Hepatocyte (in vitro differentiated cells): ENCODE measurements at regions not wholly inside any gene's neighbourhood (a gene's known extent, or its start where the extent isn't known, plus 50 kb on each side); places are given as distances from the start of the nearest gene placed in this dataset.
A peak's percentile ranks its signal among the peaks of the same experiment; 100 is the strongest.

Source experiments
- DNase-seq: peaks from one replicate; pipeline ENCODE4 v3.0.0-alpha.2; 2016; ENCODE audit warnings: low spot score
- H2AFZ ChIP-seq: fragments of 200-600 bp; sonication (generic); 2 replicates; pipeline ENCODE4 v1.6.0; 2016; ENCODE audit warnings: antibody characterized with exemption, mild to moderate bottlenecking
- H3K27ac ChIP-seq: fragments of 200-600 bp; sonication (generic); 2 replicates; pipeline ENCODE4 v1.5.1; 2016; ENCODE audit warnings: mild to moderate bottlenecking
- H3K27me3 ChIP-seq: fragments of 200-600 bp; sonication (generic); 2 replicates; pipeline ENCODE4 v1.6.1; 2016
- H3K36me3 ChIP-seq: fragments of 200-600 bp; sonication (generic); replicated peaks from 2 replicates; pipeline ENCODE4 v1.5.1; 2016; ENCODE audit warnings: low read depth; ENCODE audit not compliant: insufficient read depth
- H3K4me1 ChIP-seq: fragments of 200-600 bp; sonication (generic); 2 replicates; pipeline ENCODE4 v1.5.1; 2016; ENCODE audit warnings: mild to moderate bottlenecking, moderate library complexity; ENCODE audit not compliant: insufficient read depth
- H3K4me2 ChIP-seq: fragments of 200-600 bp; sonication (generic); 2 replicates; pipeline ENCODE4 v1.6.0; 2016
- H3K4me3 ChIP-seq: fragments of 200-600 bp; sonication (generic); 2 replicates; pipeline ENCODE4 v1.5.1; 2016; ENCODE audit warnings: mild to moderate bottlenecking
- H3K79me2 ChIP-seq: fragments of 200-600 bp; sonication (generic); 2 replicates; pipeline ENCODE4 v1.6.0; 2017; ENCODE audit warnings: mild to moderate bottlenecking
- H3K9me2 ChIP-seq: fragments of 200-600 bp; sonication (generic); replicated peaks from 2 replicates; pipeline ENCODE4 v1.6.0; 2017; ENCODE audit warnings: mild to moderate bottlenecking; ENCODE audit not compliant: insufficient read depth
- H3K9me3 ChIP-seq: fragments of 200-600 bp; sonication (generic); 2 replicates; pipeline ENCODE4 v1.5.1; 2016; ENCODE audit warnings: low read depth, mild to moderate bottlenecking
- H4K20me1 ChIP-seq: fragments of 200-600 bp; sonication (generic); 2 replicates; pipeline ENCODE4 v1.6.0; 2016; ENCODE audit warnings: mild to moderate bottlenecking; ENCODE audit not compliant: insufficient read depth, poor library complexity, severe bottlenecking
- EZH2 ChIP-seq: fragments of 200-600 bp; sonication (generic); IDR thresholded peaks from 2 replicates; pipeline ENCODE4 v1.6.1; 2016; ENCODE audit warnings: antibody characterized with exemption, mild to moderate bottlenecking, borderline replicate concordance
- EZH2phosphoT487 ChIP-seq: fragments of 200-600 bp; sonication (generic); IDR thresholded peaks from one replicate; pipeline ENCODE4 v1.6.1; 2018; ENCODE audit warnings: antibody characterized with exemption, mild to moderate bottlenecking, low read depth, moderate library complexity; ENCODE audit not compliant: unreplicated experiment, severe bottlenecking
- WGBS: methylation state at CpG from one replicate; pipeline ENCODE4 v1.1.6; 2016; ENCODE audit warnings: low lambda C conversion rate; ENCODE audit errors: missing lambda C conversion rate; 5-methylcytosine and 5-hydroxymethylcytosine counted together
- TF ChIP-seq, protein P1 (sequence below): fragments of 200-600 bp; sonication (generic); IDR thresholded peaks from 2 replicates; pipeline ENCODE4 v1.5.1; 2016; ENCODE audit warnings: antibody characterized with exemption, mild to moderate bottlenecking; ENCODE audit not compliant: poor library complexity

DNA sequence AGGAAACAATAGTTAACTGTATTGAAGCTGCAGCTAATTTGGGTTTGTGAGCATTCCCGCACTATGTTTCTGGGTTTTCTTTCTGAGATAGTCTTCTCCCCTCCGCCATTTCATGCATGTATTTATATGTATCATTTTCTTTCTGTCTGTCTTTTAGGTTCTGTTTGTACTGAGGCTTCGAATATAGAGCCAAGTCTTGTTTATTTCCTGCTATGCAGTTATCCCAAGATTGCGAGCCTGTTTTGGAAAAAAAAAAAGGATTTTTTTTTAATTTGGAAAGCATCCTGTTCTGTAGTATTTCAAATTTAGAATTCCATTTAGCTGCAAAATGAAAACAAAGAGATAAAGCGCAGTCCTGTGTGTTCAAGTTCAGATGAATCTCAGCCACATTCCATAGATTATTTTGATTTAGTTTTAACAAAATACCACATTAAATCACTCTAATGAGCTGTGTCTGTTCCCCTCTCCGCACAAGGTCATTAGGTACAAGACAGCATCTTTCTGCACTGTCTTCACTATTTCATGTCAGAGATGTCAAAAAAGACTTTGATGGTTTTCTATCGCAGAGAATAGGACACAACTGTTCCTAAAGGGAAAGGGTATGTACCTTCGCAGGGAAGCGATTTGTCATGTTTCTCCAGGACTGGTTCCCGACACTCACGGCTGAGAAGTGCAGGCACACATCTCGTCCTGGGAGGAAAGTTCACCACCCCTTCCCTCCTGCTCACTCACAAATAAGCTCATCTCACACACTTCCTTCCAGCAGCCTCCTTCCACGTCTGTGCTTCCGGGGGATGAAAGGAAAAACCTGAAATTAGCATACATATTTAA is 443.4 kb downstream of the ZNF516 start:
- Histone ChIP-seq H3K79me2 (no peaks in the 10 kb centered on the region), H3K27me3 (no peaks in the 10 kb centered on the region), H3K4me2 (peak overlapping the region; percentile 23), H3K4me3 (no peak overlapping the region), H4K20me1 (no peaks in the 10 kb centered on the region), H2AFZ (no peak overlapping the region), H3K27ac (peak overlapping the region; percentile 20), H3K9me2 (no peaks in the 10 kb centered on the region), H3K36me3 (no peaks in the 10 kb centered on the region), H3K9me3 (no peaks in the 10 kb centered on the region), H3K4me1 (no peaks in the 10 kb centered on the region)
- TF ChIP-seq, protein P1, sequence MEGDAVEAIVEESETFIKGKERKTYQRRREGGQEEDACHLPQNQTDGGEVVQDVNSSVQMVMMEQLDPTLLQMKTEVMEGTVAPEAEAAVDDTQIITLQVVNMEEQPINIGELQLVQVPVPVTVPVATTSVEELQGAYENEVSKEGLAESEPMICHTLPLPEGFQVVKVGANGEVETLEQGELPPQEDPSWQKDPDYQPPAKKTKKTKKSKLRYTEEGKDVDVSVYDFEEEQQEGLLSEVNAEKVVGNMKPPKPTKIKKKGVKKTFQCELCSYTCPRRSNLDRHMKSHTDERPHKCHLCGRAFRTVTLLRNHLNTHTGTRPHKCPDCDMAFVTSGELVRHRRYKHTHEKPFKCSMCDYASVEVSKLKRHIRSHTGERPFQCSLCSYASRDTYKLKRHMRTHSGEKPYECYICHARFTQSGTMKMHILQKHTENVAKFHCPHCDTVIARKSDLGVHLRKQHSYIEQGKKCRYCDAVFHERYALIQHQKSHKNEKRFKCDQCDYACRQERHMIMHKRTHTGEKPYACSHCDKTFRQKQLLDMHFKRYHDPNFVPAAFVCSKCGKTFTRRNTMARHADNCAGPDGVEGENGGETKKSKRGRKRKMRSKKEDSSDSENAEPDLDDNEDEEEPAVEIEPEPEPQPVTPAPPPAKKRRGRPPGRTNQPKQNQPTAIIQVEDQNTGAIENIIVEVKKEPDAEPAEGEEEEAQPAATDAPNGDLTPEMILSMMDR: no peak
- no peak for TF ChIP-seq EZH2
- TF ChIP-seq EZH2phosphoT487: no peak
- DNase-seq: no peak
- 75% methylated on average over 14 of the region's 14 CpGs for WGBS

DNA sequence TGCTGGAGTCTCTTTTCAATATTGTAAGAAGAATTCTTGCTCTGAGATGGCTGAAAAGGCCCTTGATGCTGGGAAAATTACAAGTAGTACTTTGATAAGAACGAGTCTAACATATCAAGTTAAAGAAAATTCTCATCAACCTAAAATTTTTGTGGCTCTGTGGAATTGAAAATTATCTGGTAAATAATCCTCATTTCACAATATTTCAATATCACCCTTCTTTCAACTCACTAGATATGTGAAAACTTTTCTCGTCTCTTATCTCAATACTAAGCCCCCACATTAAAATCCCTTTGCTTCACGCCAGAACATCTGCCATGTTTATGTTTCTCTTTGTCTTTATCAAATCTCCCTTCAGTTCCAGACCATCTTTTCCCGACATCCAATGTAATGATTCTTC is 448.8 kb downstream of the ZNF516 start:
- Histone ChIP-seq H3K9me3 (no peaks in the 10 kb centered on the region), H3K4me2 (no peak overlapping the region), H3K4me1 (no peaks in the 10 kb centered on the region), H3K27ac (no peak overlapping the region), H3K79me2 (no peaks in the 10 kb centered on the region), H2AFZ (no peak overlapping the region), H4K20me1 (no peaks in the 10 kb centered on the region), H3K9me2 (no peaks in the 10 kb centered on the region), H3K36me3 (no peaks in the 10 kb centered on the region), H3K4me3 (no peak overlapping the region), H3K27me3 (no peaks in the 10 kb centered on the region)
- no peak for TF ChIP-seq EZH2phosphoT487
- TF ChIP-seq, protein P1: no peak
- no peak for TF ChIP-seq EZH2
- DNase-seq: no peak
- WGBS: 57% methylated on average over 4 of the region's 4 CpGs

DNA sequence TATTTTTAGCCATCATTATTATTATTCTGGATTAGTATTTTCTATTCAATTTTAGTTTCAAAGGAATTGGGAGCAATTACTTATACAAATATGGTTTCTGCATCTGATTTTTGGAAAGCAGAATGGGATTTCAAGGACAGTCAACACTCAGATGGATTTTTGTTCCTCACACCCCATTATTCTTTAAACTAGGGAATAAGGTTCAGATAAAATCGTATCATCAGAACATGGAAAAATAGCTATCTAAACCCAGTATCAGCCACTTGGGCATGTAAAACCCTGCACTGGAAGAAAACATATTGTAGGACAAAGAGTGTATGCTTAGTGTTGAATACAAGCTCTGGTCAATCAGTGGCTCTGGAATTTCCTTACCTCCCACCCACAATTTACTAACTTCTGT is 452.5 kb downstream of the ZNF516 start:
- H3K4me2 ChIP-seq: no peak overlapping the region
- H3K27me3 ChIP-seq: no peaks in the 10 kb centered on the region
- no peak overlapping the region for H3K4me3 ChIP-seq
- H4K20me1 ChIP-seq: no peaks in the 10 kb centered on the region
- no peak overlapping the region for H2AFZ ChIP-seq
- H3K9me2 ChIP-seq: no peaks in the 10 kb centered on the region
- no peaks in the 10 kb centered on the region for H3K36me3 ChIP-seq
- 0% methylated on average over 1 of the region's 1 CpG for WGBS
- H3K79me2 ChIP-seq: no peaks in the 10 kb centered on the region
- TF ChIP-seq EZH2phosphoT487 (no peak), EZH2 (no peak)
- TF ChIP-seq, protein P1: no peak
- no peaks in the 10 kb centered on the region for H3K4me1 ChIP-seq
- H3K9me3 ChIP-seq: no peaks in the 10 kb centered on the region
- no peak overlapping the region for H3K27ac ChIP-seq
- DNase-seq: no peak
